Muscle layer of duodenum (tissue), 2 donors: ENCODE measurements at regions not wholly inside any gene's neighbourhood (a gene's known extent, or its start where the extent isn't known, plus 50 kb on each side); places are given as distances from the start of the nearest gene placed in this dataset.
"Not testable (repeated sequence)": the region's sequence is repeated elsewhere in the genome, so short reads cannot be mapped to it uniquely, and the experiment has no call there.

ENCODE experiments used
- H3K27ac ChIP-seq: one replicate; pipeline ENCODE4 v1.7.0; 2013; ENCODE audit warnings: mild to moderate bottlenecking, low read length
- H3K27me3 ChIP-seq: one replicate; pipeline ENCODE4 v1.7.0; 2013; ENCODE audit warnings: low read depth, mild to moderate bottlenecking, control low read depth, low read length
- H3K36me3 ChIP-seq, 2 donors: one replicate each; pipeline ENCODE4 v1.7.0; 2013; ENCODE audit warnings: low read length in 2 of 2, control low read depth in 1 of 2, mild to moderate bottlenecking in 1 of 2; ENCODE audit not compliant: insufficient read depth in 2 of 2, control insufficient read depth in 1 of 2
- H3K4me1 ChIP-seq, 2 donors: one replicate each; pipeline ENCODE4 v1.7.0; 2013; ENCODE audit warnings: low read length in 2 of 2, mild to moderate bottlenecking in 2 of 2, control low read depth in 1 of 2, moderate library complexity in 1 of 2; ENCODE audit not compliant: insufficient read depth in 2 of 2, control insufficient read depth in 1 of 2
- H3K4me3 ChIP-seq, 2 donors: one replicate each; pipeline ENCODE4 v1.7.0; 2013; ENCODE audit warnings: low read length in 2 of 2, low read depth in 1 of 2, mild to moderate bottlenecking in 1 of 2
- H3K9me3 ChIP-seq, 2 donors: one replicate each; pipeline ENCODE4 v1.7.0; 2013; ENCODE audit warnings: low read length in 2 of 2, control low read depth in 1 of 2, mild to moderate bottlenecking in 1 of 2; ENCODE audit not compliant: control insufficient read depth in 1 of 2
- donor health status: healthy.

DNA sequence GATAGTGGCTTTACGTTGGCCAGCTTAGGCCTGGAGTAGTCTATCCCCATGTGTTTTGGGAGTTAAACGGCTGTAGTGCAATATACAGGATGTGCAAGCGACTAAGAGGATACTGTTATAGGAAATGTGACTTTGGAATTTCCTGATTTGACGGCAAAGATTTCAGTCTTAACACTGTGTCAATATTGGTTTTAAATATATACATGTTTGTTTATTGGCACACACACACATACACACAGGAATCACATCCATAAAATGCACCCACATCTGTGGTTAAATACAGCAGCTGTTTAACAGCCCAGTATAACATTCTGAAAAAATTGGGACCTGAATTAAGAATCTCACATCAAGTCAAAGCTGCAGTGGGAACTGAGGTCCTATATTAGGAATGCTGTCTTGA, 347.1 kb downstream of the TXNL1 start:
- H3K4me3 ChIP-seq = no peak overlapping the region

GRCh38 chr18:56289381-56289780, 349.0 kb downstream of the TXNL1 start:
- no peaks in the 10 kb centered on the region for H3K9me3 ChIP-seq
- H3K27me3 ChIP-seq = no peaks in the 10 kb centered on the region
- H3K27ac ChIP-seq = no peak overlapping the region
- no peak overlapping the region for H3K4me3 ChIP-seq
- no peaks in the 10 kb centered on the region for H3K4me1 ChIP-seq
- H3K36me3 ChIP-seq = no peaks in the 10 kb centered on the region

More for the DNA sequence above, 347.1 kb downstream of the TXNL1 start:
- Histone ChIP-seq H3K36me3 (no peaks in the 10 kb centered on the region), H3K9me3 (no peaks in the 10 kb centered on the region), H3K27ac (no peak overlapping the region), H3K4me1 (no peaks in the 10 kb centered on the region), H3K27me3 (no peaks in the 10 kb centered on the region)

DNA sequence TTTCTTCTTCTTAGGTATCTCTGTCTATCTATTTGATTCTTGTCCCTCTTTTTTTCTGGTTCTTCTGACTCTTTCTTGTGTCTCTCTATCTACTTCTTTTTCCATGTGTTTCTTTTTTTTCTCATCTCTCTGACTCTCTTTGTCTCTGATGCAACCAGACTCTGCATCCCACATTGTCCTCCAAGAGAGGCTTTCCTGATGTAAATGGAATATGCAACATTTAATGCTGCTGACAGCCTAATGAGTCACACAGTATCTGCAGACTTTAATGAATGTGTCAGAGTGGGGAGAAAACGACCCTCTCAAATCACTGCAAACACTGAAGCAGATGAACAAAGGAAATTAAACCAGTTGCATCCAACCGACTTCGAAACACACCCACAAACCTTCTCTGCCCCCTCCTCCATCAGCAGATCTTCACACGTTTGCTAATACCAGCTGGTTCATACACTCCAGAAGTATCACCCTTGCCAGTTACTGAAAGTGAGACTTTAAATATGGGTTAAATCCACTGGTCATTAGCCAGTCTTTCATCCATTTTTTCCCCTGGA, 351.5 kb downstream of the TXNL1 start:
- Histone ChIP-seq H3K9me3 (no peaks in the 10 kb centered on the region), H3K4me3 (no peak overlapping the region), H3K4me1 (no peaks in the 10 kb centered on the region), H3K27ac (no peak overlapping the region), H3K27me3 (no peaks in the 10 kb centered on the region), H3K36me3 (no peaks in the 10 kb centered on the region)

GRCh38 chr18:56285387-56286065, 352.9 kb downstream of the TXNL1 start:
- no peaks in the 10 kb centered on the region for H3K36me3 ChIP-seq
- H3K9me3 ChIP-seq = no peaks in the 10 kb centered on the region
- H3K27ac ChIP-seq = no peak overlapping the region
- no peak overlapping the region for H3K4me3 ChIP-seq
- H3K27me3 ChIP-seq = no peaks in the 10 kb centered on the region
- no peaks in the 10 kb centered on the region for H3K4me1 ChIP-seq

DNA sequence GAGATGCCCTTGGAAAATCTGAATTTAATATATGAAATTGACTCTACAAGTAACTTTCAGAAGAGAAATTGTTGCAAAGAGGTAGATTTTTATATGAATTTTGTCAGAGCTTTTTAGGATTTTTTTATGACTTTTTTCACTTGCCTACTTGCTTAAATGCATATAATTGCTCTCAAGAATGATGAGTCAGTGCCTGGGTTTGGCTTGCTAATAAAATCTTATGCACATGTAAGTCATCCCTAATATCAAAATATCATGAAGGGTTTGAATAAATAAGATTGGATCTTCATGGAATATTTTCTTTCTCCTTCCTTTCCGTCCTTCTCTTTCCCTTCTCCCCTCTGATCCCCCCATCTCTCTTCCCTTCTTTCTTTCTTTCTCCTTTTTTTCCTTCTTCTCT, 354.1 kb downstream of the TXNL1 start:
- Histone ChIP-seq H3K36me3 (no peaks in the 10 kb centered on the region), H3K4me3 (no peak overlapping the region), H3K9me3 (no peaks in the 10 kb centered on the region), H3K4me1 (no peaks in the 10 kb centered on the region), H3K27ac (no peak overlapping the region), H3K27me3 (no peaks in the 10 kb centered on the region)

DNA sequence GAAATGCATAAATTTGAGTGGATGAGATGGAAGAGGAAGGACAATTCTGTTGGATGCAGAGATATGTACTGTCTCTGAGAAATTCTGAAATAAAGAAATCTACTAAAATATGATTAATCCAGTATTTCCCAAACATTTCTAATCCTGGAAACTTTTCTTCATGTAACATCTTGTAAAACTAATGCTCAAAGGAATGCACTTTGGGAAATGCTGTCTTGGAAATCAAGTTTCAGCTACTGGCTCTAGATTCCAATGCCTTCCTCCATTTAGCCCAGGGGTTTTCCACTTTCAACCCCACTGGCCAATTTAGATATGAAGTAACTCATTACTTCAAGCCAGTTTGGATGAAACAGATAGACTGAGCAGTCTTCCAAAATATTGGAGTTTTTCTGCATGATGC, 355.1 kb downstream of the TXNL1 start:
- Histone ChIP-seq H3K27ac (no peak overlapping the region), H3K9me3 (no peaks in the 10 kb centered on the region), H3K4me1 (no peaks in the 10 kb centered on the region), H3K4me3 (no peak overlapping the region), H3K36me3 (no peaks in the 10 kb centered on the region), H3K27me3 (no peaks in the 10 kb centered on the region)

DNA sequence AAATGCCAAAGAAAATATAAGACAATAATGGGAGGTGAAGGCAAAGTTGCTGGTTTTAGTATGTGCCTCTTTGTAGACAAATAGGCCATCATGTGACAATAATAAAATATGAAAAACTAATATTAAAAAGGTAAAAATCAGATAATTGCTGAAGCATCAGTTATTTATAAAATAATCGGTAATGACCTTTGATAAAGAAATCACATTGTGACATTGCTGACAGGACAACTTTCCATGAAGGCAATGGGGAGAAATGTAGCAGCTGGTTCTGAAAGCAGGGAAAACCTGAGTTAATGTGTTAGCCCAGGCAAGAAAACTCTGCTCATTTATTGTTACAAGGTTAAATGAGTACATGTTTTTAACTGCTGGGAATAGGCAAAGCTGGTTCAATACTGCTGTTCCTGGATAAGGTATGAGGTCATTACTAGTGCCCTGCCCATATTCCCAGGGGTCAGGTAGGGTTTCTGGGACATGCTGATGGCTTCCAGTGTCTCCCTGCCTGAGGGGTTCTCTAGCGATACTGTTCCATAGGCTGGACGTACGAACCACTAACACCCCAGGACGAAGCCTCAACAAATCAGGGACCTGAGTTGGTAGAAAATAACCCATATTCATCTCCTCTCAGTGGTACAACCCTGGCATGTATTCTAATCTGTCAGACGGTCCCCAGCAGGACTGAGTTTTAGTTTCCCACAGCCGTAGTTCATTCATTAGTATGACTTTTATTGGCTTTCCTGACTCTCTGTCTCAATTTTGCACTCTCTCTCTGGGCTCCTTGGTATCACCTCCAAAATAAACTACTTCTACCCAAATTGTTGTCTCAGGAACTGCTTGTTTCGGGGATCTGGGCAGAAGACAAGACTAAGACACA, 355.9 kb downstream of the TXNL1 start:
- Histone ChIP-seq H3K4me1 (no peaks in the 10 kb centered on the region), H3K36me3 (no peaks in the 10 kb centered on the region), H3K9me3 (no peaks in the 10 kb centered on the region), H3K27me3 (no peaks in the 10 kb centered on the region), H3K27ac (no peak overlapping the region), H3K4me3 (no peak overlapping the region)

DNA sequence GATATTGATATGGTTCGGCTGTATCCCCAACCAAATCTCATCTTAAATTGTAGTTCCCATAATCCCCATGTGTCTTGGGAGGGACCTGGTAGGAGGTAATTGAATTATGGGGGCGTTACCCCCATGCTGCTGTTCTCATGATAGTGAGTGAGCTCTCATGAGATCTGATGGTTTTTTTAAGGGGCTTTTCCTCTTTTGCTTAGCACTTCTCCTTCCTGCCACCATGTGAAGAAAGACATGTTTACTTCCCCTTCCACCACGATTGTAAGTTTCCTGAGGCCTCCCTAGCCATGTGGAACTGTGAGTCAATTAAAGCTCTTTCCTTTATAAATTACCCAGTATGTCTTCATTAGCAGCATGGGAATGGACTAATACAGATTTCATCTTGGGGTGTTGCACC, 358.6 kb downstream of the TXNL1 start:
- not testable (repeated sequence) for H3K36me3 ChIP-seq, H3K4me3 ChIP-seq, H3K27me3 ChIP-seq, H3K27ac ChIP-seq, H3K4me1 ChIP-seq, H3K9me3 ChIP-seq

DNA sequence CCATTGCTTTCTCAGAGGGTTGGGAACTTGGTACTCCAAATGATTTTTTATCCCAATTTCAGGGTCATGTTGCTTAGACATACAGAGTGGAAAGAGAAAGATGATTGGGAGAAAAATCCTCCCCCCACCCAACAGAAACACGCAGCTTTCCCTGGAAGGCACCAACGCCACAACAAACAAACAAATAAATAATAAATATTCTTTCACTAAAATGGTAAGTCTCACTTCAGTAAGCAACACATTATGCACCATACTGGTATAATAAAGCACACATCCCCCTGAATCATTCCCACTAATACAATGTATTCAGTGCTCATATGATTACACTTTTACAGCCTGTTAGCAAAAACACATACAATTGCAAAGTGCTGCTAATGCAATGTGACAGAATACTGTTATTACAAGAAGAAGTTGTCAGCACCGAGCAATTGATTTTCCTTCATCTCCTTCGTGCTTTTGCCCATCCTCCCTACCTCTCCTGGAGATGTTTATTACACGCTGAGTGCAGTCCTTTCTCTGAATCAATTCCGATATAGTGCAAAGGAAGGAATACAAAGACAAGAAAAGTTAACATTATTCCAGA, 359.9 kb downstream of the TXNL1 start:
- Histone ChIP-seq H3K4me1 (no peaks in the 10 kb centered on the region), H3K27me3 (no peaks in the 10 kb centered on the region), H3K4me3 (no peak overlapping the region), H3K27ac (no peak overlapping the region), H3K36me3 (no peaks in the 10 kb centered on the region), H3K9me3 (no peaks in the 10 kb centered on the region)

GRCh38 chr18:56276466-56276865, 361.9 kb downstream of the TXNL1 start:
- no peaks in the 10 kb centered on the region for H3K27me3 ChIP-seq
- H3K27ac ChIP-seq = no peak overlapping the region
- H3K9me3 ChIP-seq = no peaks in the 10 kb centered on the region
- H3K4me1 ChIP-seq = no peaks in the 10 kb centered on the region
- H3K36me3 ChIP-seq = no peaks in the 10 kb centered on the region
- no peak overlapping the region for H3K4me3 ChIP-seq

DNA sequence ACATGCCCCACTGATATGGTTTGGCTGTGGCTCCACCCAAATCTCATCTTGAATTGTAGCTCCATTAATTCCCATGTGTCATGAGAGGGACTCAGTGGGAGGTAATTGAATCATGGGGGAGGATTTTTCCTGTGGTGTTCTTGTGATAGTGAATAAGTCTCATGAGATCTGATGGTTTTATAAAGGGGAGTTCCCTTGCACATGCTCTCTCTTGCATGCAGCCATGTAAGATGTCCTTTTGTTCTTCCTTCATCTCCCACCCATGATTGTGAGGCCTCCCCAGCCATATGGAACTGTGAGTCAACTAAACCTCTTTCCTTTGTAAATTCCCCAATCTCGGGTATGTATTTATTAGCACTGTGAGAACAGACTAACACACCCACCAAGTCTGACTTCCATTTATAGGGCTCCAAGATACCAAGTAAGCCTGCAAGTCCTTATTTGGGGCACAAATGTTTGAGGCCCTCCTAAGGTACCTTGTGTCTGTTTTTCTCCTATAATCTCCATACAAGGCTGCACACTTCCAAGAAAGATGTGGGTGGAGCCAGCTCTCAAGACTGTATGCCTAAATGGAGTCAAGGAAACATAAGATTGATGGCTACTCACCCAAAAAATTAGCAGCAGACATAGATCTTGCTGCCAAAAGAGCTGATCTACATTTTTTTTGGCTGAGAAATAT, 364.7 kb downstream of the TXNL1 start:
- Histone ChIP-seq H3K36me3 (no peaks in the 10 kb centered on the region), H3K27ac (no peak overlapping the region), H3K27me3 (no peaks in the 10 kb centered on the region), H3K9me3 (no peaks in the 10 kb centered on the region), H3K4me3 (no peak overlapping the region), H3K4me1 (no peaks in the 10 kb centered on the region)
